GM12878 (cell line): ENCODE measurements at regions not wholly inside any gene's neighbourhood (a gene's known extent, or its start where the extent isn't known, plus 50 kb on each side); places are given as distances from the start of the nearest gene placed in this dataset.

Source experiments
- ATAC-seq: fragments of 200-7000 bp; cut with Tn5 transposase; 3 replicates; pipeline ENCODE4 v1.9.1; 2020; ENCODE audit warnings: mild to moderate bottlenecking, moderate library complexity
- BruUV-seq: library from RNA; stranded (reverse); fragments of 400-500 nt; replicated peaks from 2 replicates; lab custom pipeline; 2021; lab: Mats Ljungman, UMichigan
- CTCF ChIA-PET: fragments of 300-600 bp; sonication (Branson Sonifier 250); formaldehyde crosslinking; extraction: SDS; loops from one replicate; lab custom pipeline; 2021; ENCODE audit warnings: inconsistent platforms; lab: Yijun Ruan, JAX
- POLR2A ChIA-PET: fragments of 350-600 bp; formaldehyde crosslinking; extraction: SDS; loops from one replicate; lab custom pipeline; 2021; ENCODE audit warnings: inconsistent platforms; lab: Charles Lee
- RAD21 ChIA-PET: fragments of 300-600 bp; sonication (Branson Sonifier 250); formaldehyde crosslinking; loops from one replicate; lab custom pipeline; 2023; ENCODE audit warnings: antibody characterized with exemption; ENCODE audit not compliant: unreplicated experiment; lab: Charles Lee
- SMC1A ChIA-PET: fragments of 300-600 bp; sonication (Branson Sonifier 250); formaldehyde crosslinking; loops from one replicate; lab custom pipeline; 2023; ENCODE audit not compliant: unreplicated experiment, uncharacterized antibody; lab: Charles Lee
- DNase-seq: peaks from one replicate; pipeline ENCODE4 v3.0.0-alpha.2; 2011; ENCODE audit warnings: low read depth, low spot score
- FAIRE-seq: peaks from 3 replicates; lab custom pipeline; 2011; peaks lifted over from hg19 to GRCh38; lab: Jason Lieb, UNC
- H2AFZ ChIP-seq: 2 replicates; pipeline ENCODE4 v1.6.0; 2011; ENCODE audit warnings: low read depth, low read length, control low read depth; ENCODE audit not compliant: control insufficient read depth
- H3K27ac ChIP-seq: 2 replicates; pipeline ENCODE4 v1.5.1; 2011; ENCODE audit warnings: control low read depth; ENCODE audit not compliant: control insufficient read depth, insufficient read depth
- H3K27me3 ChIP-seq, 2 experiments: replicated peaks in 1 of 2; 2 replicates each; pipeline versions ENCODE4 v1.6.0 to v1.6.1; 2011; ENCODE audit warnings: low read length in 1 of 2; ENCODE audit not compliant: control insufficient read depth in 2 of 2, insufficient read depth in 2 of 2
- H3K36me3 ChIP-seq, 2 experiments: 2 replicates each; pipeline ENCODE4 v1.5.1; 2011; ENCODE audit warnings: low read length in 1 of 2; ENCODE audit not compliant: control insufficient read depth in 2 of 2, insufficient read depth in 2 of 2
- H3K4me1 ChIP-seq: 2 replicates; pipeline ENCODE4 v1.6.1; 2011; ENCODE audit warnings: mild to moderate bottlenecking, low read length, moderate library complexity, mixed read lengths; ENCODE audit not compliant: control insufficient read depth, insufficient read depth
- H3K4me2 ChIP-seq: 2 replicates; pipeline ENCODE4 v1.6.0; 2011; ENCODE audit warnings: control low read depth; ENCODE audit not compliant: control insufficient read depth, insufficient read depth
- H3K4me3 ChIP-seq: fragments of 200-600 bp; sonication (generic); 2 replicates; pipeline ENCODE4 v1.5.1; 2016
- H3K79me2 ChIP-seq: 2 replicates; pipeline ENCODE4 v1.6.0; 2011; ENCODE audit warnings: low read length; ENCODE audit not compliant: control insufficient read depth, insufficient read depth
- H3K9ac ChIP-seq: 2 replicates; pipeline ENCODE4 v1.8.0; 2011; ENCODE audit warnings: low read length, control low read depth, mixed read lengths; ENCODE audit not compliant: control insufficient read depth, insufficient read depth
- H3K9me3 ChIP-seq: replicated peaks from 3 replicates; pipeline ENCODE4 v1.5.1; 2011; ENCODE audit warnings: mild to moderate bottlenecking, low read length; ENCODE audit not compliant: control insufficient read depth, insufficient read depth
- H4K20me1 ChIP-seq: 2 replicates; pipeline ENCODE4 v1.6.0; 2011; ENCODE audit not compliant: control insufficient read depth, insufficient read depth
- CHD2 ChIP-seq: IDR thresholded peaks from 2 replicates; pipeline ENCODE4 v1.6.1; 2011; ENCODE audit warnings: low read depth, low read length, improper control_type of control experiment, borderline replicate concordance
- FOS ChIP-seq: IDR thresholded peaks from 3 replicates; pipeline ENCODE4 v1.6.1; 2011; ENCODE audit warnings: borderline replicate concordance; ENCODE audit not compliant: insufficient read length; ENCODE audit errors: extremely low read depth
- ZBED1 ChIP-seq: IDR thresholded peaks from 2 replicates; pipeline ENCODE4 v1.6.1; 2016; ENCODE audit warnings: borderline replicate concordance
- WGBS: methylation state at CpG from one replicate; pipeline ENCODE4 v1.1.6; 2016; ENCODE audit warnings: low lambda C conversion rate; ENCODE audit not compliant: insufficient replicate concordance, insufficient coverage; ENCODE audit errors: missing lambda C conversion rate; 5-methylcytosine and 5-hydroxymethylcytosine counted together
- in situ Hi-C: fragments of 300-500 bp; cut with MboI; formaldehyde crosslinking; loops from 9 replicates; pipeline ENCODE4 v1.14.3; 2018; ENCODE audit warnings: mixed read lengths
- intact Hi-C: fragments of 100-400 bp; cut with micrococcal nuclease; formaldehyde crosslinking; loops from one replicate; pipeline ENCODE4 v1.14.2; 2022; ENCODE audit not compliant: unreplicated experiment
- TF ChIP-seq, protein P1 (sequence below): fragments of 450-650 bp; IDR thresholded peaks from 2 replicates; pipeline ENCODE4 v1.6.1; 2017; ENCODE audit warnings: antibody characterized with exemption, mild to moderate bottlenecking, moderate library complexity

DNA sequence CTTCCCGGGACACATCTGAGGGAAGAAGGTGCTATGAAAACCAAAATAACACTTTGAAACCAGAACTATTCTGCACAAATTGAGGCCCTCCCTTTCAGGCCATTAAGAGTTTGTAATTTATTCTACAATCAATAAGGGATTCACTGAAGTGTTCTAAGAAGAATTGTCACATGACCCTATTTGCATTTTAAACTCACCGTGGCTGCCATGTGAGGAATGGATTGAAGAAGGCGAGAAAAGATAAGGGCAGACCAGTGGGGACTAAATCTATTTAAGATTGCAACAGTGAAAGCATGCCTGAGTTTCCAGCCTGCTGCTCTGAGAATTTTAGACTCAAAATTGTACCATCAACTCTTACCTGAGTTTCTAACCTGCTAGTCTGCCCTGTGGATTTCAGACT, 408.8 kb upstream of the SALL1 start:
- ATAC-seq, result no peak
- POLR2A ChIA-PET, result interaction anchor here (1.0 kb wide), 1 partner anchor 10 kb away, joined by 3 read pairs; no protein-coding TSS in a partner anchor
- H3K4me3 ChIP-seq, result no peak overlapping the region
- no peak overlapping the region for H3K4me2 ChIP-seq
- H2AFZ ChIP-seq, result no peak overlapping the region
- no peaks in the 10 kb centered on the region for H3K9me3 ChIP-seq
- DNase-seq, result no peak
- FAIRE-seq, result no peak
- no peak overlapping the region for H3K9ac ChIP-seq
- in situ Hi-C loops, result no loop called here
- no peaks in the 10 kb centered on the region for H3K79me2 ChIP-seq
- no peak overlapping the region for H3K27ac ChIP-seq
- BruUV-seq, result no TSS peak
- no peaks in the 10 kb centered on the region for H3K36me3 ChIP-seq
- RAD21 ChIA-PET, result no interaction called here
- CTCF ChIA-PET, result no interaction called here
- TF ChIP-seq ZBED1, result no peak
- TF ChIP-seq CHD2, result no peak
- TF ChIP-seq FOS, result no peak
- TF ChIP-seq, protein P1, sequence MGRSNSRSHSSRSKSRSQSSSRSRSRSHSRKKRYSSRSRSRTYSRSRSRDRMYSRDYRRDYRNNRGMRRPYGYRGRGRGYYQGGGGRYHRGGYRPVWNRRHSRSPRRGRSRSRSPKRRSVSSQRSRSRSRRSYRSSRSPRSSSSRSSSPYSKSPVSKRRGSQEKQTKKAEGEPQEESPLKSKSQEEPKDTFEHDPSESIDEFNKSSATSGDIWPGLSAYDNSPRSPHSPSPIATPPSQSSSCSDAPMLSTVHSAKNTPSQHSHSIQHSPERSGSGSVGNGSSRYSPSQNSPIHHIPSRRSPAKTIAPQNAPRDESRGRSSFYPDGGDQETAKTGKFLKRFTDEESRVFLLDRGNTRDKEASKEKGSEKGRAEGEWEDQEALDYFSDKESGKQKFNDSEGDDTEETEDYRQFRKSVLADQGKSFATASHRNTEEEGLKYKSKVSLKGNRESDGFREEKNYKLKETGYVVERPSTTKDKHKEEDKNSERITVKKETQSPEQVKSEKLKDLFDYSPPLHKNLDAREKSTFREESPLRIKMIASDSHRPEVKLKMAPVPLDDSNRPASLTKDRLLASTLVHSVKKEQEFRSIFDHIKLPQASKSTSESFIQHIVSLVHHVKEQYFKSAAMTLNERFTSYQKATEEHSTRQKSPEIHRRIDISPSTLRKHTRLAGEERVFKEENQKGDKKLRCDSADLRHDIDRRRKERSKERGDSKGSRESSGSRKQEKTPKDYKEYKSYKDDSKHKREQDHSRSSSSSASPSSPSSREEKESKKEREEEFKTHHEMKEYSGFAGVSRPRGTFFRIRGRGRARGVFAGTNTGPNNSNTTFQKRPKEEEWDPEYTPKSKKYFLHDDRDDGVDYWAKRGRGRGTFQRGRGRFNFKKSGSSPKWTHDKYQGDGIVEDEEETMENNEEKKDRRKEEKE, result no peak
- TF ChIP-seq, all 136 proteins: peak for 0
- Histone ChIP-seq H4K20me1 (no peaks in the 10 kb centered on the region), H3K27me3 (no peaks in the 10 kb centered on the region; a peak in 1 of 4 replicates), H3K4me1 (no peaks in the 10 kb centered on the region)
- WGBS, result 35% methylated on average over 3 of the region's 3 CpGs
- SMC1A ChIA-PET, result interaction anchor here (1.1 to 1.2 kb wide), 2 partner anchors 10 to 33 kb away, joined by 3 to 5 read pairs; no protein-coding TSS in a partner anchor
- intact Hi-C loops, result no loop called here
